SU-DHL-6 (cell line): ENCODE measurements at regions not wholly inside any gene's neighbourhood (a gene's known extent, or its start where the extent isn't known, plus 50 kb on each side); places are given as distances from the start of the nearest gene placed in this dataset.

Experiments
- H2AFZ ChIP-seq: fragments of 200-600 bp; sonication (generic); 2 replicates; pipeline ENCODE4 v1.6.1; 2014; ENCODE audit warnings: low read depth, mild to moderate bottlenecking, moderate library complexity, mixed read lengths, antibody characterized with exemption, low read length; ENCODE audit not compliant: severe bottlenecking
- H3F3A ChIP-seq: fragments of 200-600 bp; shearing (Covaris generic); 2 replicates; pipeline ENCODE4 v1.6.0; 2016; ENCODE audit warnings: antibody characterized with exemption, mild to moderate bottlenecking; ENCODE audit not compliant: insufficient read depth
- H3K27ac ChIP-seq: fragments of 200-600 bp; sonication (generic); 2 replicates; pipeline ENCODE4 v1.5.1; 2016; ENCODE audit warnings: low read depth, mild to moderate bottlenecking, low read length, moderate library complexity, mixed read lengths
- H3K27me3 ChIP-seq: fragments of 200-600 bp; sonication (generic), shearing (Covaris generic); 2 replicates; pipeline ENCODE4 v1.6.0; 2014; ENCODE audit warnings: mild to moderate bottlenecking, low read length
- H3K36me3 ChIP-seq: fragments of 200-600 bp; sonication (generic); 2 replicates; pipeline ENCODE4 v1.6.1; 2014; ENCODE audit warnings: mild to moderate bottlenecking, low read length, mixed read lengths
- H3K4me2 ChIP-seq: fragments of 300-600, 200-600 bp; shearing (Covaris generic), sonication (generic); 2 replicates; pipeline ENCODE4 v1.6.0; 2014; ENCODE audit warnings: low read length, low read depth, mild to moderate bottlenecking; ENCODE audit not compliant: poor library complexity, severe bottlenecking
- H3K4me3 ChIP-seq: fragments of 200-600 bp; sonication (generic); 2 replicates; pipeline ENCODE4 v1.5.1; 2014; ENCODE audit warnings: antibody characterized with exemption, low read length, mild to moderate bottlenecking, mixed read lengths; ENCODE audit not compliant: insufficient read depth, poor library complexity, severe bottlenecking
- H3K79me2 ChIP-seq: fragments of 200-600 bp; sonication (generic); 2 replicates; pipeline ENCODE4 v1.6.1; 2014; ENCODE audit warnings: mild to moderate bottlenecking, low read length, moderate library complexity; ENCODE audit not compliant: insufficient read depth
- H3K9ac ChIP-seq: fragments of 200-600 bp; sonication (generic); 2 replicates; pipeline ENCODE4 v1.7.0; 2014; ENCODE audit warnings: mild to moderate bottlenecking, low read length
- H3K9me2 ChIP-seq: fragments of 200-600 bp; sonication (generic); replicated peaks from 2 replicates; pipeline ENCODE4 v1.6.1; 2014; ENCODE audit warnings: low read length; ENCODE audit not compliant: insufficient read depth
- H3K9me3 ChIP-seq: fragments of 200-600 bp; sonication (generic); 2 replicates; pipeline ENCODE4 v1.6.1; 2014; ENCODE audit warnings: low read length, mixed read lengths; ENCODE audit not compliant: insufficient read depth
- H4K20me1 ChIP-seq: fragments of 200-600 bp; sonication (generic); 2 replicates; pipeline ENCODE4 v1.6.1; 2014; ENCODE audit warnings: low read depth, mild to moderate bottlenecking, antibody characterized with exemption, low read length, moderate library complexity, mixed read lengths
- EZH2phosphoT487 ChIP-seq: fragments of 200-600 bp; sonication (generic), shearing (Covaris generic); conservative IDR thresholded peaks from 2 replicates; pipeline ENCODE4 v1.6.1; 2018; ENCODE audit warnings: mild to moderate bottlenecking, antibody characterized with exemption, low read length, moderate library complexity, mixed read lengths
- TF ChIP-seq, protein P1 (sequence below): fragments of 200-600 bp; sonication (generic); IDR thresholded peaks from one replicate; pipeline ENCODE4 v1.5.1; 2017; ENCODE audit warnings: antibody characterized with exemption, mild to moderate bottlenecking, low read length, moderate library complexity; ENCODE audit not compliant: insufficient read depth, poor library complexity, severe bottlenecking

- Histone ChIP-seq H3K27me3 (no peaks in the 10 kb centered on the region), H3K9me3 (no peaks in the 10 kb centered on the region), H2AFZ (no peak overlapping the region), H3K9me2 (no peaks in the 10 kb centered on the region), H3K79me2 (no peaks in the 10 kb centered on the region), H4K20me1 (no peaks in the 10 kb centered on the region), H3K9ac (no peak overlapping the region), H3F3A (no peaks in the 10 kb centered on the region), H3K36me3 (no peaks in the 10 kb centered on the region), H3K27ac (no peak overlapping the region), H3K4me2 (no peak overlapping the region), H3K4me3 (no peak overlapping the region)
- no peak for TF ChIP-seq EZH2phosphoT487
- TF ChIP-seq, protein P1, sequence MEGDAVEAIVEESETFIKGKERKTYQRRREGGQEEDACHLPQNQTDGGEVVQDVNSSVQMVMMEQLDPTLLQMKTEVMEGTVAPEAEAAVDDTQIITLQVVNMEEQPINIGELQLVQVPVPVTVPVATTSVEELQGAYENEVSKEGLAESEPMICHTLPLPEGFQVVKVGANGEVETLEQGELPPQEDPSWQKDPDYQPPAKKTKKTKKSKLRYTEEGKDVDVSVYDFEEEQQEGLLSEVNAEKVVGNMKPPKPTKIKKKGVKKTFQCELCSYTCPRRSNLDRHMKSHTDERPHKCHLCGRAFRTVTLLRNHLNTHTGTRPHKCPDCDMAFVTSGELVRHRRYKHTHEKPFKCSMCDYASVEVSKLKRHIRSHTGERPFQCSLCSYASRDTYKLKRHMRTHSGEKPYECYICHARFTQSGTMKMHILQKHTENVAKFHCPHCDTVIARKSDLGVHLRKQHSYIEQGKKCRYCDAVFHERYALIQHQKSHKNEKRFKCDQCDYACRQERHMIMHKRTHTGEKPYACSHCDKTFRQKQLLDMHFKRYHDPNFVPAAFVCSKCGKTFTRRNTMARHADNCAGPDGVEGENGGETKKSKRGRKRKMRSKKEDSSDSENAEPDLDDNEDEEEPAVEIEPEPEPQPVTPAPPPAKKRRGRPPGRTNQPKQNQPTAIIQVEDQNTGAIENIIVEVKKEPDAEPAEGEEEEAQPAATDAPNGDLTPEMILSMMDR: no peak
Observed at GRCh38 chr1:118627435-118627834, 360.7 kb downstream of the TBX15 start.

- Histone ChIP-seq H3K36me3 (no peaks in the 10 kb centered on the region), H3K9me2 (no peaks in the 10 kb centered on the region), H3F3A (no peaks in the 10 kb centered on the region), H3K9me3 (no peaks in the 10 kb centered on the region), H2AFZ (no peak overlapping the region), H3K27me3 (no peaks in the 10 kb centered on the region), H3K4me2 (no peak overlapping the region), H4K20me1 (no peaks in the 10 kb centered on the region), H3K27ac (no peak overlapping the region), H3K4me3 (no peak overlapping the region), H3K79me2 (no peaks in the 10 kb centered on the region), H3K9ac (no peak overlapping the region)
- TF ChIP-seq, protein P1: no peak
- no peak for TF ChIP-seq EZH2phosphoT487
Observed at GRCh38 chr1:118621839-118622238, 366.3 kb downstream of the TBX15 start.

GRCh38 chr1:118618618-118619340, 369.4 kb downstream of the TBX15 start:
- no peaks in the 10 kb centered on the region for H3K36me3 ChIP-seq
- H3F3A ChIP-seq: no peaks in the 10 kb centered on the region
- no peaks in the 10 kb centered on the region for H4K20me1 ChIP-seq
- no peak overlapping the region for H3K9ac ChIP-seq
- no peak overlapping the region for H3K27ac ChIP-seq
- no peaks in the 10 kb centered on the region for H3K27me3 ChIP-seq
- H3K4me2 ChIP-seq: no peak overlapping the region
- no peaks in the 10 kb centered on the region for H3K9me2 ChIP-seq
- no peaks in the 10 kb centered on the region for H3K79me2 ChIP-seq
- no peak overlapping the region for H3K4me3 ChIP-seq
- no peak for TF ChIP-seq EZH2phosphoT487
- TF ChIP-seq, protein P1: no peak
- H3K9me3 ChIP-seq: no peaks in the 10 kb centered on the region
- H2AFZ ChIP-seq: no peak overlapping the region
